Retinal pigment epithelial cell (primary cell): ENCODE measurements at regions not wholly inside any gene's neighbourhood (a gene's known extent, or its start where the extent isn't known, plus 50 kb on each side); places are given as distances from the start of the nearest gene placed in this dataset.

Experiments
- DNase-seq: peaks from one replicate; pipeline ENCODE4 v3.0.0-alpha.2; 2010; ENCODE audit warnings: low read depth
- H3K4me3 ChIP-seq: 2 replicates; pipeline ENCODE4 v1.5.1; 2011; ENCODE audit warnings: mild to moderate bottlenecking, low read length, control low read depth, moderate library complexity
- TF ChIP-seq, protein P1 (sequence below): conservative IDR thresholded peaks from 2 replicates; pipeline ENCODE4 v1.5.1; 2011; ENCODE audit warnings: low read depth, low read length, control low read depth, inconsistent platforms

- TF ChIP-seq, protein P1, sequence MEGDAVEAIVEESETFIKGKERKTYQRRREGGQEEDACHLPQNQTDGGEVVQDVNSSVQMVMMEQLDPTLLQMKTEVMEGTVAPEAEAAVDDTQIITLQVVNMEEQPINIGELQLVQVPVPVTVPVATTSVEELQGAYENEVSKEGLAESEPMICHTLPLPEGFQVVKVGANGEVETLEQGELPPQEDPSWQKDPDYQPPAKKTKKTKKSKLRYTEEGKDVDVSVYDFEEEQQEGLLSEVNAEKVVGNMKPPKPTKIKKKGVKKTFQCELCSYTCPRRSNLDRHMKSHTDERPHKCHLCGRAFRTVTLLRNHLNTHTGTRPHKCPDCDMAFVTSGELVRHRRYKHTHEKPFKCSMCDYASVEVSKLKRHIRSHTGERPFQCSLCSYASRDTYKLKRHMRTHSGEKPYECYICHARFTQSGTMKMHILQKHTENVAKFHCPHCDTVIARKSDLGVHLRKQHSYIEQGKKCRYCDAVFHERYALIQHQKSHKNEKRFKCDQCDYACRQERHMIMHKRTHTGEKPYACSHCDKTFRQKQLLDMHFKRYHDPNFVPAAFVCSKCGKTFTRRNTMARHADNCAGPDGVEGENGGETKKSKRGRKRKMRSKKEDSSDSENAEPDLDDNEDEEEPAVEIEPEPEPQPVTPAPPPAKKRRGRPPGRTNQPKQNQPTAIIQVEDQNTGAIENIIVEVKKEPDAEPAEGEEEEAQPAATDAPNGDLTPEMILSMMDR: no peak
- H3K4me3 ChIP-seq: no peak overlapping the region
- DNase-seq: no peak
These were observed 388.7 kb upstream of the SGO1 start for GRCh38 chr3:20574746-20575145.

GRCh38 chr3:20573175-20573574 is 387.2 kb upstream of the SGO1 start:
- no peak overlapping the region for H3K4me3 ChIP-seq
- TF ChIP-seq, protein P1: no peak
- peak; percentile 65 for DNase-seq

DNA sequence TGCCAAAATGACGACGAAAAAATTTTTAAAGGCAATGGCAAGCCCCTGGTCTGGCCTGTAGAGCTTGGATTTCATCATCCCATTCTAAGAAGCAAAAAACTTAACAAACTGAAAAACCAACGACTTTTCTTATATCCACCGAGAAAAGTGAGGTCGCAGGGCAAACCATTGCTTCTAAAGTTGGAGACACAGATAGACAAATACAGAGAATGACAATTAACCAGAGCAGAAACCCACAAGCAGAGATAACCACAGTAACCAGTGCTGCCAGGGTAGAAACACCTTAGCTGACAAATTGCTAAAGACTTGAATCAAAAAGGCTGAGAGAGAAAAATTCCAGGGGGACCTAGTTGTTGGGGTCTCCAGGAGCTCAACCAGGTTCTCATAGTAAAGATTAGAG is 386.5 kb upstream of the SGO1 start:
- TF ChIP-seq, protein P1: no peak
- DNase-seq: no peak
- no peak overlapping the region for H3K4me3 ChIP-seq

DNA sequence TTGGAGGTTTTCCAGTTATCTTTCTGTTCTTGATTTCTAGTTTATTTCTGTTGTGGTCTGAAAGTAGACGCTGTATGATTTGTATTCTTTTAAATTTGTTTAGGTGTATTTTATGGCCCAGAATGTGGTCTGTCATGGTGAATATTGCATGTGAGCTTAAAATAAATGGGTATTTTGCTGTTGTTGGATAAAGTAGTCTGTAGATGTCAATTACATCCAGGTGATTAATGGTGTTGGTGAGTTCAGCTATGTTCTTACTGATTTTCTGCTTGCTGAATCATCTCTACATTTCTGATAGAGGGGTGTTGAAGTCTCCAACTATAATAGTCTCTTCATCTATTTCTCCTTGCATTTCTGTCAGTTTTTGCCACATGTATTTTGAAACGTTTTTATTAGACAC is 383.3 kb upstream of the SGO1 start:
- no peak overlapping the region for H3K4me3 ChIP-seq
- DNase-seq: no peak
- TF ChIP-seq, protein P1: no peak

GRCh38 chr3:20564966-20565365 is 379.0 kb upstream of the SGO1 start:
- TF ChIP-seq, protein P1: no peak
- H3K4me3 ChIP-seq: no peak overlapping the region
- DNase-seq: no peak

GRCh38 chr3:20563985-20564384 is 378.0 kb upstream of the SGO1 start:
- DNase-seq: no peak
- no peak overlapping the region for H3K4me3 ChIP-seq
- TF ChIP-seq, protein P1: no peak

- DNase-seq: no peak
- TF ChIP-seq, protein P1: no peak
These were observed 377.2 kb upstream of the SGO1 start for GRCh38 chr3:20563251-20563650.

More at GRCh38 chr3:20563251-20563650, 377.2 kb upstream of the SGO1 start:
- H3K4me3 ChIP-seq: no peak overlapping the region
